Loucy (cell line): ENCODE measurements at regions not wholly inside any gene's neighbourhood (a gene's known extent, or its start where the extent isn't known, plus 50 kb on each side); places are given as distances from the start of the nearest gene placed in this dataset.

Experiments used
- H2AFZ ChIP-seq: fragments of 200-600 bp; sonication (generic); 2 replicates; pipeline ENCODE4 v1.6.0; 2016; ENCODE audit warnings: antibody characterized with exemption, mild to moderate bottlenecking, low read length, moderate library complexity
- H3F3A ChIP-seq: fragments of 200-600 bp; 2 replicates; pipeline ENCODE4 v1.6.0; 2016; ENCODE audit warnings: antibody characterized with exemption, low read depth, mild to moderate bottlenecking
- H3K27me3 ChIP-seq: fragments of 200-600 bp; sonication (generic); 2 replicates; pipeline ENCODE4 v1.6.1; 2014; ENCODE audit warnings: low read length, mild to moderate bottlenecking; ENCODE audit not compliant: insufficient read depth, poor library complexity, severe bottlenecking
- H3K36me3 ChIP-seq: fragments of 200-600 bp; sonication (generic); 2 replicates; pipeline ENCODE4 v1.6.1; 2016; ENCODE audit warnings: low read length; ENCODE audit not compliant: insufficient read depth
- H3K4me1 ChIP-seq: fragments of 200-600 bp; sonication (generic); 2 replicates; pipeline ENCODE4 v1.5.1; 2014; ENCODE audit warnings: low read length, mild to moderate bottlenecking; ENCODE audit not compliant: insufficient read depth, poor library complexity, severe bottlenecking
- H3K4me2 ChIP-seq: fragments of 200-600 bp; sonication (generic); 2 replicates; pipeline ENCODE4 v1.6.0; 2014; ENCODE audit warnings: antibody characterized with exemption, low read length, low read depth, mild to moderate bottlenecking; ENCODE audit not compliant: poor library complexity, severe bottlenecking
- H3K4me3 ChIP-seq: fragments of 200-600 bp; sonication (generic); 2 replicates; pipeline ENCODE4 v1.5.1; 2014; ENCODE audit warnings: low read length, mild to moderate bottlenecking, mixed read lengths; ENCODE audit not compliant: poor library complexity, severe bottlenecking
- H3K79me2 ChIP-seq: fragments of 200-600 bp; sonication (generic); 2 replicates; pipeline ENCODE4 v1.6.1; 2014; ENCODE audit warnings: low read length; ENCODE audit not compliant: insufficient read depth
- H3K9ac ChIP-seq: fragments of 200-600 bp; sonication (generic); 2 replicates; pipeline ENCODE4 v1.6.0; 2014; ENCODE audit warnings: mild to moderate bottlenecking, low read depth, low read length, moderate library complexity; ENCODE audit not compliant: poor library complexity, severe bottlenecking
- H3K9me2 ChIP-seq: fragments of 200-600 bp; sonication (generic); replicated peaks from 2 replicates; pipeline ENCODE4 v1.6.1; 2016; ENCODE audit warnings: low read depth, low read length, mixed read lengths
- H3K9me3 ChIP-seq: fragments of 200-600 bp; sonication (generic); 2 replicates; pipeline ENCODE4 v1.6.1; 2014; ENCODE audit warnings: mild to moderate bottlenecking, antibody characterized with exemption, low read length, low read depth; ENCODE audit not compliant: insufficient read depth
- H4K20me1 ChIP-seq: fragments of 200-600 bp; sonication (generic); 2 replicates; pipeline ENCODE4 v1.6.0; 2014; ENCODE audit warnings: antibody characterized with exemption, low read length, mild to moderate bottlenecking; ENCODE audit not compliant: insufficient read depth, poor library complexity, severe bottlenecking
- EZH2phosphoT487 ChIP-seq: fragments of 200-600 bp; IDR thresholded peaks from 2 replicates; pipeline ENCODE4 v1.6.1; 2018; ENCODE audit warnings: antibody characterized with exemption, mild to moderate bottlenecking, moderate library complexity, borderline replicate concordance
- TF ChIP-seq, protein P1 (sequence below): fragments of 200-600 bp; sonication (generic); conservative IDR thresholded peaks from 2 replicates; pipeline ENCODE4 v1.5.1; 2014; ENCODE audit warnings: mild to moderate bottlenecking, antibody characterized with exemption, low read length

DNA sequence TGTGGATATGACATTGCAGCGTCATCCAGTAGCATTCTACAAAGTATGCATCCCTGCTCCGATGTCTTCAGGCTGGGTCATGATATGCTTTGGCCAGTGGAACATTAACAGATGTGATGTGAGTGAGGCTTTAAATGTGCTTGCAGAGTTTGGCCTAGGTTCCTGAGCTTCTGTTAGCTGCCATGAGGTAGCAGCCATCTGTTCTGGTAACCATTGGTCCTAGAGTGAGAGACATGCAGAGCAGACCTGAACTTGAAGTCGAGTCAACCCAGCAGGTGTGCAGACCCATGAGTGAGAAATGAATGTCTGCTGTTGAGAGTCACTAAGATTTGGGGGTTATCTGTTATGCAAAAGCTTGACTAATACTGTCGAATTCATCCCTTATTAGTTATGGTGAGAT lies 73.8 kb upstream of the NABP1 start:
- Histone ChIP-seq H2AFZ (0 out of 2 replicates have a peak overlapping the region, but pooled peaks have one; percentile 5), H3K9ac (no peak overlapping the region)
- TF ChIP-seq, protein P1, sequence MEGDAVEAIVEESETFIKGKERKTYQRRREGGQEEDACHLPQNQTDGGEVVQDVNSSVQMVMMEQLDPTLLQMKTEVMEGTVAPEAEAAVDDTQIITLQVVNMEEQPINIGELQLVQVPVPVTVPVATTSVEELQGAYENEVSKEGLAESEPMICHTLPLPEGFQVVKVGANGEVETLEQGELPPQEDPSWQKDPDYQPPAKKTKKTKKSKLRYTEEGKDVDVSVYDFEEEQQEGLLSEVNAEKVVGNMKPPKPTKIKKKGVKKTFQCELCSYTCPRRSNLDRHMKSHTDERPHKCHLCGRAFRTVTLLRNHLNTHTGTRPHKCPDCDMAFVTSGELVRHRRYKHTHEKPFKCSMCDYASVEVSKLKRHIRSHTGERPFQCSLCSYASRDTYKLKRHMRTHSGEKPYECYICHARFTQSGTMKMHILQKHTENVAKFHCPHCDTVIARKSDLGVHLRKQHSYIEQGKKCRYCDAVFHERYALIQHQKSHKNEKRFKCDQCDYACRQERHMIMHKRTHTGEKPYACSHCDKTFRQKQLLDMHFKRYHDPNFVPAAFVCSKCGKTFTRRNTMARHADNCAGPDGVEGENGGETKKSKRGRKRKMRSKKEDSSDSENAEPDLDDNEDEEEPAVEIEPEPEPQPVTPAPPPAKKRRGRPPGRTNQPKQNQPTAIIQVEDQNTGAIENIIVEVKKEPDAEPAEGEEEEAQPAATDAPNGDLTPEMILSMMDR: no peak
- no peak for TF ChIP-seq EZH2phosphoT487

DNA sequence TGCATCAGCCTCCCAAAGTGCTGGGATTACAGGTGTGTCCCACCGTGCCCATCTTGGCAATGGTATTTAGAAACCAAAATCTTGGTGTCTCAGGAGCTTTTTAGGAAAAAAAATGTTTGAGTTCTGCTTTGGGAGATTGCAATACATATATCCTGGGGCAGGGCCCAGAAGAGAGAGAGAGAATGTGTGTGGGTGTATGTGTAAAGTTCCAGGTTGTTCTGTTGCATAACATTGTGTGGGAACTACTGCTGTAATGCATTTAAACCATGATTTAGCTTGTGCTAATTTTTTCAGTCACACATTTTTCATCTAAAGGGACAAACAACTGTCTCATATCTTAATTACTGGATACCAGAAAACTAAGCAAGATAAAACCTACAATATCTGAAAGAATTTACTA lies 70.8 kb upstream of the NABP1 start:
- Histone ChIP-seq H3F3A (no peaks in the 10 kb centered on the region), H3K9me3 (no peaks in the 10 kb centered on the region), H3K27me3 (no peaks in the 10 kb centered on the region), H3K9ac (no peak overlapping the region), H3K9me2 (no peaks in the 10 kb centered on the region), H3K4me3 (no peak overlapping the region), H4K20me1 (no peaks in the 10 kb centered on the region), H2AFZ (no peak overlapping the region), H3K4me2 (no peak overlapping the region), H3K36me3 (no peaks in the 10 kb centered on the region), H3K4me1 (no peaks in the 10 kb centered on the region), H3K79me2 (no peaks in the 10 kb centered on the region)
- TF ChIP-seq, protein P1: no peak
- TF ChIP-seq EZH2phosphoT487: no peak

More for the DNA sequence above, 73.8 kb upstream of the NABP1 start:
- Histone ChIP-seq H3K4me3 (no peak overlapping the region), H3K4me1 (peaks cover 7% of the 10 kb centered on the region), H3K79me2 (no peaks in the 10 kb centered on the region), H3K36me3 (no peaks in the 10 kb centered on the region), H3K9me2 (no peaks in the 10 kb centered on the region), H4K20me1 (no peaks in the 10 kb centered on the region), H3K4me2 (no peak overlapping the region), H3F3A (no peaks in the 10 kb centered on the region), H3K27me3 (no peaks in the 10 kb centered on the region), H3K9me3 (no peaks in the 10 kb centered on the region)

DNA sequence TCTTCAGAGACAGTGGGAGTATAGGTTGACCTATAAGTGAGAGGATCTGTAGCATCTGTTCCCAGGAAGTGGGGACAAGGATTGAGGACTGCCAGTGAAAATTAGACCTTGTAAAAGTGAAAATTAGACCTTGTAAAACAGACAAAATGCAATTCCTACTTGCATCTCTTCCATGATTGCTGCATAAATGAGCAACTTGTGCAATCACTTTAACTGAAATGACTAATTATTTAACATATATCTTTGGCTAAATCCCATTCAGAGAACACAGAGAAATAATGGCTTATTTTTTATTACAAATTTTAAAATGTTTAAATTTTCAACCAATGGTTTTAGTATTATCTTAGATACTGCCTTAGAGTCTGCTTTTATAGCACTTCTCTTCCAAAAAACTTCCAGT lies 67.2 kb upstream of the NABP1 start:
- no peaks in the 10 kb centered on the region for H3K9me3 ChIP-seq
- no peak overlapping the region for H3K4me2 ChIP-seq
- no peaks in the 10 kb centered on the region for H3K9me2 ChIP-seq
- TF ChIP-seq, protein P1: no peak
- TF ChIP-seq EZH2phosphoT487: no peak
- no peak overlapping the region for H2AFZ ChIP-seq
- no peaks in the 10 kb centered on the region for H3K27me3 ChIP-seq
- H3K9ac ChIP-seq: no peak overlapping the region
- H3K79me2 ChIP-seq: no peaks in the 10 kb centered on the region
- H3K4me3 ChIP-seq: no peak overlapping the region
- no peaks in the 10 kb centered on the region for H3F3A ChIP-seq
- H3K4me1 ChIP-seq: no peaks in the 10 kb centered on the region
- H3K36me3 ChIP-seq: no peaks in the 10 kb centered on the region
- no peaks in the 10 kb centered on the region for H4K20me1 ChIP-seq
